Omental fat pad (tissue), 3 donors: ENCODE measurements at regions not wholly inside any gene's neighbourhood (a gene's known extent, or its start where the extent isn't known, plus 50 kb on each side); places are given as distances from the start of the nearest gene placed in this dataset.

Source experiments
- ATAC-seq: fragments of 150-250 bp; one replicate; pipeline ENCODE4 v1.9.1; 2016; ENCODE audit warnings: mild to moderate bottlenecking, moderate library complexity; ENCODE audit not compliant: low FRiP score
- DNase-seq: peaks from one replicate; pipeline ENCODE4 v3.0.0-alpha.2; 2019; ENCODE audit warnings: low spot score
- CTCF ChIP-seq, 3 donors: fragments of 450-650 bp; IDR thresholded peaks; one replicate each; pipeline ENCODE4 v1.5.1; 2016 to 2017; ENCODE audit warnings: antibody characterized with exemption in 3 of 3, mild to moderate bottlenecking in 3 of 3, moderate library complexity in 2 of 3

GRCh38 chr20:22504829-22505377, 79.5 kb downstream of the FOXA2 start:
- TF ChIP-seq CTCF (IDR thresholded peaks at IDR 0.05) = no peak
- no peak for DNase-seq
- ATAC-seq = no peak

- TF ChIP-seq CTCF (IDR thresholded peaks at IDR 0.05) = no peak
- ATAC-seq (no peak), DNase-seq (no peak)
Observed at GRCh38 chr20:22503577-22503976, 80.8 kb downstream of the FOXA2 start.

GRCh38 chr20:22502731-22503191, 81.6 kb downstream of the FOXA2 start:
- no peak for DNase-seq
- no peak for TF ChIP-seq CTCF (IDR thresholded peaks at IDR 0.05)
- no peak for ATAC-seq

GRCh38 chr20:22501566-22502344, 82.6 kb downstream of the FOXA2 start:
- ATAC-seq (no peak), DNase-seq (no peak)
- no peak for TF ChIP-seq CTCF (IDR thresholded peaks at IDR 0.05)

- DNase-seq = no peak
- ATAC-seq = no peak
- TF ChIP-seq CTCF (IDR thresholded peaks at IDR 0.05) = no peak
Observed at GRCh38 chr20:22501034-22501433, 83.3 kb downstream of the FOXA2 start.

GRCh38 chr20:22499515-22500166, 84.7 kb downstream of the FOXA2 start:
- ATAC-seq (no peak), DNase-seq (no peak)
- TF ChIP-seq CTCF (IDR thresholded peaks at IDR 0.05) = no peak
